ENCODE measurements at regions not wholly inside any gene's neighbourhood (a gene's known extent, or its start where the extent isn't known, plus 50 kb on each side); places are given as distances from the start of the nearest gene placed in this dataset.

DNA sequence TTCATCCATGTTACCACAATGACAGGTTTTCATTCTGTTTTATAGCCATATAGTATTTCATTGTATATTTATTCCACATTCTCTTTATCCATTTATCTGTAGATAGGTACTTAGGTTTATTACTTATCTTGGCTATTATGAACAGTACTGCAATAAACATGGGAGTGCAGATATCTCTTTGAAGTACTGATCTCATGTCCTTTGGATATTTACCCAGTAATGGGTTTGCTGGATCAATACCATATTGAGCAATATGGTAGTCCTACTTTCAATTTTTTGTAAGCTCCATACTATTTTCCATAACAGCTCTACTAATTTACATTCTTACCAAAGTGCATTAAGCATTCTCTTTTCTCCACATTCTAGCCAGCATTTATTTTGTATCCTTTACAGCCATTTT, 235.8 kb upstream of the ALG10 start:
- peaks cover 3% of the 10 kb centered on the region for H3K9me3 ChIP-seq (ENCODE audit: insufficient read depth, low read depth, low read length)
- H3K9ac ChIP-seq (ENCODE audit: low read length): no peak overlapping the region
- no peaks in the 10 kb centered on the region for H3K79me2 ChIP-seq (ENCODE audit: insufficient read depth, low read length)
- Mint-ChIP-seq H3K4me3 (ENCODE audit: unreplicated experiment) (no peak overlapping the region), H3K4me1 (ENCODE audit: low read depth, unreplicated experiment) (no peaks in the 10 kb centered on the region), H3K27me3 (ENCODE audit: low read depth, unreplicated experiment) (no peaks in the 10 kb centered on the region), H3K9me3 (ENCODE audit: unreplicated experiment) (peaks cover 10% of the 10 kb centered on the region), H3K27ac (ENCODE audit: unreplicated experiment) (no peak overlapping the region), H3K36me3 (ENCODE audit: low read depth, unreplicated experiment) (no peaks in the 10 kb centered on the region)
- no peaks in the 10 kb centered on the region for H3K4me1 ChIP-seq (ENCODE audit: insufficient read depth, low read length)
- TF ChIP-seq CTCF (IDR thresholded peaks at IDR 0.05; ENCODE audit: insufficient read depth, low read depth, low read length): no peak
- H3K27me3 ChIP-seq (ENCODE audit: insufficient read depth, low read length): no peaks in the 10 kb centered on the region
- no peaks in the 10 kb centered on the region for H4K20me1 ChIP-seq (ENCODE audit: insufficient read depth, low read length)
- H2AFZ ChIP-seq (ENCODE audit: low read depth, low read length): no peak overlapping the region
- H3K4me2 ChIP-seq (ENCODE audit: low read length): no peak overlapping the region
- DNase-seq (ENCODE audit: low read depth): no peak
- no peak overlapping the region for H3K27ac ChIP-seq (ENCODE audit: low read depth, low read length)
- no peaks in the 10 kb centered on the region for H3K36me3 ChIP-seq (ENCODE audit: insufficient read depth, low read length)
- no peak for FAIRE-seq
- no peak overlapping the region for H3K4me3 ChIP-seq (ENCODE audit: insufficient read depth, low read depth, low read length)

DNA sequence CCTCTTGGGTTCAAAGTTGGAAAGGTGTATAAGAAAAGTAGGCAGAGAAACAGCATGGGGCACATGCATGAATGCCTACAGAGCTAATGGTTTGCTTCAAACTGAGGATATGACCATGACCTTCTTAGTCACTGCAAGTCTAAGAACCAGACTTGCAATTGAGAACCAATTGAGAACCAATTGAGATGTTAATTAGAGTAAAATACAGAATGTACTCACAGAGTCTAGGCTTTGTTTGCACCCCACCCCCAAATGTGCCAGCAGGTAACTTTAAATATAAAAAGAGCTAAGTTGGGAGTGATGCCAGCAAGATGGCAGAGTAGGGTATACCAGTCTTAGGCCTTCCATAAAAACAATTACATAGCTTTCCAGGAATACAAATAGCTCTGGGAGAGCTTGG, 227.3 kb upstream of the ALG10 start:
- Histone ChIP-seq H3K4me3 (ENCODE audit: insufficient read depth, low read depth, low read length) (no peak overlapping the region), H4K20me1 (ENCODE audit: insufficient read depth, low read length) (no peaks in the 10 kb centered on the region), H3K36me3 (ENCODE audit: insufficient read depth, low read length) (no peaks in the 10 kb centered on the region), H3K9ac (ENCODE audit: low read length) (no peak overlapping the region), H3K9me3 (ENCODE audit: insufficient read depth, low read depth, low read length) (no peaks in the 10 kb centered on the region), H3K4me1 (ENCODE audit: insufficient read depth, low read length) (no peaks in the 10 kb centered on the region), H3K79me2 (ENCODE audit: insufficient read depth, low read length) (no peaks in the 10 kb centered on the region), H3K4me2 (ENCODE audit: low read length) (no peak overlapping the region), H3K27ac (ENCODE audit: low read depth, low read length) (no peak overlapping the region), H3K27me3 (ENCODE audit: insufficient read depth, low read length) (no peaks in the 10 kb centered on the region), H2AFZ (ENCODE audit: low read depth, low read length) (no peak overlapping the region)
- TF ChIP-seq CTCF (IDR thresholded peaks at IDR 0.05; ENCODE audit: insufficient read depth, low read depth, low read length) (no peak), EZH2 (IDR thresholded peaks at IDR 0.05; ENCODE audit: insufficient read depth, low read length) (no peak)
- H3K27ac Mint-ChIP-seq (ENCODE audit: unreplicated experiment): peak overlapping the region; percentile 79
- H3K27me3 Mint-ChIP-seq (ENCODE audit: low read depth, unreplicated experiment): no peaks in the 10 kb centered on the region
- H3K36me3 Mint-ChIP-seq (ENCODE audit: low read depth, unreplicated experiment): no peaks in the 10 kb centered on the region
- peaks cover 16% of the 10 kb centered on the region for H3K4me1 Mint-ChIP-seq (ENCODE audit: low read depth, unreplicated experiment)
- DNase-seq (ENCODE audit: low read depth) (no peak), FAIRE-seq (no peak)
- peaks cover 16% of the 10 kb centered on the region for H3K9me3 Mint-ChIP-seq (ENCODE audit: unreplicated experiment)
- H3K4me3 Mint-ChIP-seq (ENCODE audit: unreplicated experiment): no peak overlapping the region

DNA sequence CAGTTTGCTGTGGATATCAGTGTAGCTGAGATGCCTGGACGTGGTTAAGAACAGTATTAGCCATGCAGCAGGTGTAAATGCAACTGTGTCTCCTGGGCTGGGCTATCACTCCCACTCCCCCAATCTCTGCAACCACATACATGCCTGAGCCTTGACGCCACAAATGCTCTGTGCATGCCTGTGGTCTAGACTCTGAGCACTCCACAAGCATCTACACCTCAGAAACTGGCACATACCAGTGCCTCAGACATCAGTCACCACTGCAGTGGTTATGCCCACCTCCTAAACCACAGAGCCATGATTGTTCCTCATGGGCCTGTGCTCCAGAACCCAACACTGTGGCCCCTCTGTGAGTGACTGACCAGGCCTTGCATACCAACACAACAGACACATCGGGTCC, 226.8 kb upstream of the ALG10 start:
- Histone ChIP-seq H4K20me1 (ENCODE audit: insufficient read depth, low read length) (no peaks in the 10 kb centered on the region), H3K4me1 (ENCODE audit: insufficient read depth, low read length) (no peaks in the 10 kb centered on the region), H3K4me3 (ENCODE audit: insufficient read depth, low read depth, low read length) (no peak overlapping the region), H3K4me2 (ENCODE audit: low read length) (no peak overlapping the region), H3K79me2 (ENCODE audit: insufficient read depth, low read length) (no peaks in the 10 kb centered on the region), H3K9ac (ENCODE audit: low read length) (no peak overlapping the region), H3K36me3 (ENCODE audit: insufficient read depth, low read length) (no peaks in the 10 kb centered on the region), H3K27me3 (ENCODE audit: insufficient read depth, low read length) (no peaks in the 10 kb centered on the region), H3K27ac (ENCODE audit: low read depth, low read length) (no peak overlapping the region), H3K9me3 (ENCODE audit: insufficient read depth, low read depth, low read length) (no peaks in the 10 kb centered on the region), H2AFZ (ENCODE audit: low read depth, low read length) (no peak overlapping the region)
- H3K27me3 Mint-ChIP-seq (ENCODE audit: low read depth, unreplicated experiment): no peaks in the 10 kb centered on the region
- H3K27ac Mint-ChIP-seq (ENCODE audit: unreplicated experiment): peak overlapping the region; percentile 99
- peaks cover 13% of the 10 kb centered on the region for H3K9me3 Mint-ChIP-seq (ENCODE audit: unreplicated experiment)
- peak overlapping the region; percentile 47 for H3K4me3 Mint-ChIP-seq (ENCODE audit: unreplicated experiment)
- peak; percentile 9 for DNase-seq (ENCODE audit: low read depth)
- TF ChIP-seq EZH2 (IDR thresholded peaks at IDR 0.05; ENCODE audit: insufficient read depth, low read length): no peak
- TF ChIP-seq CTCF (IDR thresholded peaks at IDR 0.05; ENCODE audit: insufficient read depth, low read depth, low read length): no peak
- H3K4me1 Mint-ChIP-seq (ENCODE audit: low read depth, unreplicated experiment): peaks cover 16% of the 10 kb centered on the region
- H3K36me3 Mint-ChIP-seq (ENCODE audit: low read depth, unreplicated experiment): no peaks in the 10 kb centered on the region
- no peak for FAIRE-seq

Measured in astrocyte (in vitro differentiated cells and primary cell).